HG03457 (cell line): ENCODE measurements at regions not wholly inside any gene's neighbourhood (a gene's known extent, or its start where the extent isn't known, plus 50 kb on each side); places are given as distances from the start of the nearest gene placed in this dataset.

Source experiments
- ATAC-seq: cut with Tn5 transposase; IDR thresholded peaks from one replicate; pipeline ENCODE4 v1.9.1; 2021; ENCODE audit warnings: moderate number of reproducible peaks; ENCODE audit not compliant: unreplicated experiment

DNA sequence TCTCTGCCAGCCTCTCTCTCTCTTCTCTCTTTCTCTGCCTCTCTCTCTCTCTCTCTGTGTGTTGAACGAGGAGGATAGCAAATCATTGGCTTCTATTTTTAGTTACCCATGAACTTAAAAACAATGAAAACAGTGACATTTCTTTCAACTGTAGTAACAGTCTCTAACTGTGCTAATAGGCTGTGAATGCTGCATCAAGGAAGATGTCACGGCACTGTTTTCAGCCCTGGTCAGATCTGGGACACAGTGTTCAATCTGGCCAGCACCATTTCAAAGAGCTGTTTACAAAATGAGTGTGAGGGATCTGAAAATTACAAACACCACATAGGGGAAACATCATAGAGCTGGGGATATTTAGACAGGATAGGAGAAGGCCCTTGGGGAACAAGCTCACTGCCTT lies 717.0 kb downstream of the FGF9 start:
- no peak for ATAC-seq

DNA sequence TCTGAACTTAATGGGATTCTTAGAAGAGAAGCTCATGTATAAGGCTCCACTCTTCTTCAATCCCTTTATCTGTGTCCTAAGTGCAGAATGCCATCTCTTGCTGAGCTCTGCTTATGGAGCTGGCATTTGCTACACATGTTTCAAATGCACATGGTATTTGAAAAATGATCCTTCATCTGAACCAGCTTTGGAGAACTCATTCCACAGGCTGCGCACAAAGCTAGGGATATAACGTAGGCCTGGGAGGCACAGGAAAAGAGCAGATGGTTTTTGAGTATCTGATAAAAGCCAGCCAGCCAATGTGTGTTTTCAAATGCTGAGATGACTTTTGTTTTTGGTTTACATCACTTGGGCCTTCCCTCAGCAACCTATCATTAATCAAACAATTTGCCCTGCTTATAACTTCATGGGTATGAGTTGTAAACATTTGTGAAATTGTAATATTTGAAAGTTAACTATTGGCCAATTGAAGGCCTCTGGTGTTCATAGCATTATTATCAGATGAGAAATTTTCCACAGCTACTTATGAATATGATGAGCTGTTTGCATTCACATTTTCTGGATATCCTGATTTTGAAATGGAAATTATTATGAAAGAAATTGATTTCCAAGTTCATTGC lies 729.0 kb downstream of the FGF9 start:
- no peak for ATAC-seq

DNA sequence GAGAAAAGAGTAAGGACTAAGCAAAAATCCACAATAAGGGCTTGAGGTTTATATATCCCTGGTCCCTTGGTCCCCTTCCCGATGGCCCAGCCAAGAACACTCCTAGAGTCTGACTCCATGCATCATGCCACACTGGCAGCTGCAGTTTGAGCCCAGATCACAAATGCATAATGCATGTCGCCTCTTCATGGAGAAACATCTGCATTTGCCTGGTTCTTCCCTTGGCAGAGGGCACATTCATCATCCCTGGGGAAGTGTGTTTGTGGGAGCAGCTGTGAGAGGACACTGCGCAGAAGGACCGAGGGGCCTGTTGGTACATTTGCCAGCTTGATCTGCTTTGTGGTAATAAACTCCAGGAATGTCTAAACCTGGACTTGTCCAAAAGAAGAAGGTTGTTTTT lies 731.8 kb downstream of the FGF9 start:
- no peak for ATAC-seq

DNA sequence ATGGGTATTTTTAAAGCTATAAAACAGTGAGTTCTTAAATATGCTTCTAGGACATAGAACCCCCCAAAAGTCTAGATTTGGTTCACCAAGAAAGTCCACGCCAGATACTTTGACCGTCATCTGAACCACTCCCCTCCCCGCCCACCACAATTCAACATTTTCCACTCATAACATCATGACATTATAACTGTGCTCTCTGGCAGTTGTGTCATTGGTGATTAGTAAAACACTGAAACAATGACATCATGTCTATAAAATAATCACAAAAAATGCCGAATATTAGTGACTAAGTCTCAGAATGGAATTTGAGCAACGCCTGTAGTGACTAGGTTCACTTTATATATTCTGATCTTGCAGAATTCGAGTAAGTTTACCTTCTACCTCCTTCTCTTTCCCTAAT lies 732.3 kb downstream of the FGF9 start:
- ATAC-seq, result no peak

- no peak for ATAC-seq
Measured at GRCh38 chr13:22405891-22406290, 735.0 kb downstream of the FGF9 start.

- no peak for ATAC-seq
Measured at GRCh38 chr13:22412452-22412851, 741.6 kb downstream of the FGF9 start.

- no peak for ATAC-seq
Measured at GRCh38 chr13:22422023-22422422, 751.1 kb downstream of the FGF9 start.

DNA sequence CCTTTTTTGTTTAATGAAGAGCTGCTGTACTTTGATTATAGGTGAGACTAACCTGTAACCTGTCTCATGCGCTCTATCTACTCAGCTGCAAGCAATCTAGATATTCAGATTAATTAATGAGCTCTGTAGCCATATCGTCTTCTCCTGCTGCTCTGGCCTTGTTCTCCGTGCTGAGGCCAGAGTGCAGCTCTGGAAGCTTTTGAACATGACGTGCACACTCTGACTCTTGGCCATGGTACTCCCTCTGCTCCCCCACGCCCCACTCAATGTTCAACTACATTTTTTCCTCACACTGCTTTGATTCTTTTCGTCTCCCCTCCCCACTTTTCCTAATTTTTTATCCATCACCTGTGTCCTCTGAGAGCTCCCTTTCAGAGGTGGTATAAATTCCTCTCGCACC lies 751.8 kb downstream of the FGF9 start:
- no peak for ATAC-seq

- ATAC-seq, result no peak
Measured at GRCh38 chr13:22423261-22423660, 752.4 kb downstream of the FGF9 start.

DNA sequence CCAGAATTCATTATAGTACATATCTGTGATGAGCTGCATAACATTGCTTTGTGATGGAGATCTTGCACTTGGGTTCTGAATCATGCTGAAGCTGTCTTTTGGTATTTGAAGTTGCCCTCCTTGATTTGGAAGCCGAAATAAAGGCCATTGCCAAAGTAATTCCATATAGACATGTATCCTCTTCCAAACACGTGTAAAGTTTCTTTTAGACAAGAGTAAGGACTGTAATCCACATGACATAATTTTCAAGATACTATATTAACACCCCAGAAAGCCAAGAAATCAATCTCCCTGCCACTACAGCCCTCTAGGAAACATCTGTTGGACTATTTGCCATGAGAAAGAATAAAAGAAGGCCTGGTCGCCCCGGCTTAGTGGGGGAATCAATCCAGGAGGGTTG lies 754.2 kb downstream of the FGF9 start:
- no peak for ATAC-seq

- no peak for ATAC-seq
Measured at GRCh38 chr13:22427066-22427465, 753.7 kb upstream of the SGCG start.

DNA sequence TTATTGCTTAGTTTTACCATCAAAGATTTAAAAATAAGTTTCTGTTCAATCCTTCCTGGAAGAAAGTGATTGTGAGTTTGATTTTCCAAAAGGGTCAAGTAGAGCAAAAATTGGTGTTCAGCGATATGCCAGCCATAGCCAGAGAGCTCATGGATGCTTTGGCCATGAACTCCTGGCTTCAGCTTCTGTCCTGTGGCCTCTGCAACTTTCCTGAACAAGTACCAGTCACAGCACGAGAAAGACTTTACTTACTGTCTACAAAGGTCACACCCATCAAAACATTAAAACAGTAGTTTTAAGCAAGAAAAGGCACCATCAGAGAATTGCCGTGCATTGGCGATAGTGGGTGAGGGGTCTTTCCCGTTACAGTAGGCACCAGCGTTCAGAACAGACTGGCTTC lies 753.0 kb upstream of the SGCG start:
- no peak for ATAC-seq

- no peak for ATAC-seq
Measured at GRCh38 chr13:22428188-22428828, 752.5 kb upstream of the SGCG start.

DNA sequence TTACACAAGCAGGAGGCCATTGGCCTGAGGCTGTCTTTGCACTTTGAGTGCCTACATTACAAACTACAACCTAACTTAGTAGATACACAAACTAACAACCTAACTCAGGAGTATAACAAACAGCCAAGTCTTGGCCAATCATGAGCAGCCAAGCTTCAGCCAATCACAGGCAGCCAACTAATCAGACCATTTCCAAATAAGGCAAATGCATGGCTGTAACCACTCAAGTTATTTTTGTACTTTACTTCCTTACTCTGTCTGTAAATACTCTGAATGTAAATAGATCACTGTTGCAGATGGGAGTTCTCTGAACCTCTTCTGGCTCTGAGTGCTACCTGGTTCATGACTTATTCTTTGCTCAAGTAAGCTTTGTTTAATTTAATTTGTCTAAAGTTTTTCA lies 748.1 kb upstream of the SGCG start:
- ATAC-seq, result no peak

DNA sequence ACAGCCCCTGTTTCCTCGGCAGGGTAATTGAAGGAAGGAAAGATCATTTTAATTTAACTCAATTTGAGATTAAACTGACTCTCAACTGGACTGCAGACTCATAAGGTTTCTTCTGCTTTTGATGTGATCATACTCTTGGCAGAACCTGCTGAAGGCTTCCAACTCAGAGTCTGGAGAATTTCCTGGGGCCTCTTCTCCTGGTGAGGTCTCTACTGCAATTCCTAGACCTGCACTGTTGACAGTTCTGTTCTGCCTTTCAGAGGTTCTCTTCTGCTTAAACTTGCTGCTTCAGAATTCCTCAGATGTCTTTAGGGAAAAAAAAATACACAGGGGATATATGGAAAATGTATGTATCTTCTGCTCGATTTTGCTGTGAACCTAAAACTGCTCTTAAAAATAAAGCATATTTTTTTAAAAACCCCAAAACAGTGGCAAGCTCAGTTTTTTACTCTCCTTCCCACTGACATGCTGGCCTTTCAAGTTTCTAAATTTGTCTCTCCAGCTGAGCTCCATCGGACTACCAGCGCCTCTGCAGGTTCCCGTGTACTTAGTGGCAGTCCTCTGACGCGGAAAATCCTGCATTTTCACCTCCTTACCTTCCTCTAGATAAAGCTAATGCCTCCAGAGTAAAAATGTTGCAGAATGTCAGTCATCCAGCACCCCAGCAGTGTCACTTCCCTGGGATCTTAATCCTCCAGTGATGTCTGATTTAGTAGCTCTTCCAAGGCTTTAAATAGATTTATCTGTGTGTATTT lies 733.5 kb upstream of the SGCG start:
- no peak for ATAC-seq

DNA sequence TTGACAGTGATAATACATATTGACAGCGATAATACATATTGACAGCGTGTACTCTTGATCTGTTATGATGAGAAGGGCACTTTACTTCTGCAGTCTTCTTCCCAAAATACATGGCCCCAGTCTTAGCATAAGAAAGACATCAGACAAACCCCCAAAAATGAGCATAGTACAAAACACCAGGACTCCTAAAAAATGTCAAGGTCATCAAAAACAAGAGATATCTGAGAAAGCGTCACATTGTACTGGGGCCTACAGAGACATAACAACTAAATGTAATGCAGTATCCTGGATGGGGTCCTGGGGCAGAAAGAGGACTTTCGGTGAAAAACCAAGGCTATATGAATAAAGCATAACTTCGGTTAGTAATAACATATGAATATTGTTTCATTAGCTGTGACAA lies 731.5 kb upstream of the SGCG start:
- ATAC-seq, result no peak

DNA sequence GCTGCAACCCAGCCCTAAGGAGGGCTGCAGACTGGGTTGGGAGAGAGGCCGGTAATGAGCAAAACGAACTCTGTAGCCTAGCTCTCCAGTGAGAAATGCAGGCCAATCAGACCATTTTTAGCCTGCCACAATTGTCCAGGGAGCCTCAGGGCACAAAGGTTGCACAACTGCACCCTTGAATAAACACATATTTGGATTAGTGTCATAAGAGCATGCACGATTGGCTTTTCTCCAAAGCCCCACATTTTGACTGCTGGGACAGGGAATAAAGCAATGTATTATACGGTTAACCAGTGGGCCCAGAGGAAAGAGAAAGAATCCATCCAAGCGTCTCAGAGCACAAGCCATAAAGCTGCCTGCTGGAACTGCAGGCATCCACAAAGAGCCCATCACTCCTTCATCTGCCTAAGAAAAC lies 729.4 kb upstream of the SGCG start:
- no peak for ATAC-seq

DNA sequence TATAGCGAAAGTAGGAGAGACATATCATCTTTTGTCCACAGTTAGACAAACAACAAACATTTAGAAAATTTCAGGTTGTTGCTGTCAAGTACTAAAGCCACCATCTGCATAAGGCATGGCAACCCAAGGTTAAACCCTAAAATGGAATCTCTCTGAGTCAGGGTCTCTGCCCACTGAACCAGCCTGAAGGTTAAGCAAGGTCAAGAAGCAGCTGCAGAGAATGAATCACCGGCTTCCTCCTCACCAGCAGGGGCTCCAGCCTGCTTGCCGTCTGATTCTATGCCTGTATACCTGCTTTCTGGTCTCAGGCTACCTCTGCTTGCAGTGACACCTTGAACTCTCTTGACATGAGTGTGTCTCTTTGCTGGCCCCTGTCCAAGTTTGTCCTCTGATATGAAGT lies 726.2 kb upstream of the SGCG start:
- ATAC-seq, result no peak

DNA sequence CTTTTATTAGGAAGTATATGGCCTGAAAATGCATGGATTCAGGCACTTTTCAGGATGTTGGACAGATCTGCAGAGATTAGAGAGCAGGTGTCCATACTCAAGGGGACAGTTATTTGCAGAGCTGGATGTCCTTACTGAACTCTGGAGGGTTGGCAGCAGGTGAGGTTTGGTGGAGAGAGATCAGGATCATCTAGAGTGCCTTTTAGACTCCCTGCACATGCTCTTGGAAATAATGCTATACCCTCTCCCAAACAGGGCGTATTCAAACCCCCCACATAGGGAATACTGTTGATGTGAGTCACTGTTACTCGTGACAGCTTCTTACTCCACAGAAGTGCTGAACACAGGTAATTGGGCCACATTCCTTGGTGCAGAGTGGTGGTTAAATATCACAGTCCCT lies 725.7 kb upstream of the SGCG start:
- ATAC-seq, result no peak

DNA sequence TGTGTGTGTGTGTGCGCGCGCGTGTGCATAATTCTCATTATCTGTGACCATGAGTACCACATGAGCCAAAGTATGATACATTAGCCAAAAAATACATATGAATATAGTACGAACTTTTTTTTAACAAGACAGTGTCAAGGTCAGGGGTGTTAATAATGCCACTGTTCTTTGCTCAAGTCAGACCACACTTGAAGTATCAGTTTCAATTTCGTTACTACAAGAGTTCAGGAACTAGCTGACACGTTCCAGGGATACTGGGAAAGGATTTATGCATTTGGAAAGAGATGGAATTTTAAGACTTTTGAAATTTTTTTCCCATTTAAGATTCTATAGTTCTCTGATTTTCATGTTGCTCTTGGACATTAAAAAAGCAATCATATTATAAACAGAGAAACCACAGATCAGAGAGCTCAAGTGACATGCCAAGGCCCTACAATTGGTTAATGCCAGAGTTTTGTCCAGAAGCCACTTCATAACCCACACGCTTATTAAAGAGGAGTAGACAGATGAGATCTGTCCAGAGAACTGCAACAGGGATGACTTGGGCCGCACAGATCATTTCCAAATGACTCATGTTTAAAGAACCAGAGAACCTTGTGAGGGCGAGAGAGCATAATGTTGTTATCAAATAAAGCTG lies 718.8 kb upstream of the SGCG start:
- ATAC-seq, result no peak

- no peak for ATAC-seq
Measured at GRCh38 chr13:22463089-22463488, 717.7 kb upstream of the SGCG start.

DNA sequence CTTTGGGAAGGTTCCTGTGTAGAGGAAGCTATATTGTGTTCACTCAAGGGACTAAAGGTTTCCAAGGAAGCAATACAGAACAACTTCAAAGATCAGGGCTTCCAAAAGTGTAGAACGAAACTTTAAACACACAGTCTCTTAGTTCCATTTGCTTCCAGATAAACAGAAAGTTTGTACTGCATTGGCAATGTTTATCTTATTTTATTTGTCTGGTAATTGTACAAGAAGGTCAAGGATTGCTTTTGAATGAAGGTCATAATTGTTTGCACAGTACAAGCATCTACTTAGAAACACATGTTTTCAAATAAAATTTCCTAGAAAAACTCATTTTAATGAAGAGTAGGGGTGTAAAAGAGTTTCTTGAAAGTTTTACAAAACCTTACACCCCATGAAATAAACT lies 712.7 kb upstream of the SGCG start:
- no peak for ATAC-seq
